22Rv1 (cell line): ENCODE measurements at regions not wholly inside any gene's neighbourhood (a gene's known extent, or its start where the extent isn't known, plus 50 kb on each side); places are given as distances from the start of the nearest gene placed in this dataset.

ENCODE experiments used
- ZFX ChIP-seq: fragments of 450-650 bp; IDR thresholded peaks from 2 replicates; pipeline ENCODE4 v1.6.1; 2017; ENCODE audit warnings: antibody characterized with exemption, borderline replicate concordance
- TF ChIP-seq, protein P1 (sequence below): fragments of 450-650 bp; IDR thresholded peaks from 2 replicates; pipeline ENCODE4 v1.5.1; 2017; ENCODE audit warnings: mild to moderate bottlenecking

GRCh38 chr1:230563591-230563990 is 78.7 kb upstream of the COG2 start:
- TF ChIP-seq, protein P1, sequence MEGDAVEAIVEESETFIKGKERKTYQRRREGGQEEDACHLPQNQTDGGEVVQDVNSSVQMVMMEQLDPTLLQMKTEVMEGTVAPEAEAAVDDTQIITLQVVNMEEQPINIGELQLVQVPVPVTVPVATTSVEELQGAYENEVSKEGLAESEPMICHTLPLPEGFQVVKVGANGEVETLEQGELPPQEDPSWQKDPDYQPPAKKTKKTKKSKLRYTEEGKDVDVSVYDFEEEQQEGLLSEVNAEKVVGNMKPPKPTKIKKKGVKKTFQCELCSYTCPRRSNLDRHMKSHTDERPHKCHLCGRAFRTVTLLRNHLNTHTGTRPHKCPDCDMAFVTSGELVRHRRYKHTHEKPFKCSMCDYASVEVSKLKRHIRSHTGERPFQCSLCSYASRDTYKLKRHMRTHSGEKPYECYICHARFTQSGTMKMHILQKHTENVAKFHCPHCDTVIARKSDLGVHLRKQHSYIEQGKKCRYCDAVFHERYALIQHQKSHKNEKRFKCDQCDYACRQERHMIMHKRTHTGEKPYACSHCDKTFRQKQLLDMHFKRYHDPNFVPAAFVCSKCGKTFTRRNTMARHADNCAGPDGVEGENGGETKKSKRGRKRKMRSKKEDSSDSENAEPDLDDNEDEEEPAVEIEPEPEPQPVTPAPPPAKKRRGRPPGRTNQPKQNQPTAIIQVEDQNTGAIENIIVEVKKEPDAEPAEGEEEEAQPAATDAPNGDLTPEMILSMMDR, result no peak
- no peak for TF ChIP-seq ZFX
